A549 (cell line): ENCODE measurements at regions not wholly inside any gene's neighbourhood (a gene's known extent, or its start where the extent isn't known, plus 50 kb on each side); places are given as distances from the start of the nearest gene placed in this dataset.

Source experiments
- CEBPB ChIP-seq, 2 experiments: fragments of >200 bp in 1 of 2; sonication (Bioruptor Twin) in 1 of 2; formaldehyde crosslinking in 1 of 2; IDR thresholded peaks; 2 replicates each; pipeline ENCODE4 v1.6.1; 2012 to 2016
- GATA3 ChIP-seq: IDR thresholded peaks from 2 replicates; pipeline ENCODE4 v1.6.1; 2012; ENCODE audit warnings: borderline replicate concordance
- HDAC2 ChIP-seq: fragments of 200-600 bp; sonication (generic); IDR thresholded peaks from 2 replicates; pipeline ENCODE4 v1.6.1; 2016
- SMC3 ChIP-seq: fragments of >200 bp; sonication (Bioruptor Twin); formaldehyde crosslinking; IDR thresholded peaks from 3 replicates; pipeline ENCODE4 v1.6.1; 2018; ENCODE audit warnings: inconsistent platforms
- TF ChIP-seq, protein P1 (sequence below): fragments of >200 bp; sonication (Bioruptor Twin); formaldehyde crosslinking; IDR thresholded peaks from 3 replicates; pipeline ENCODE4 v1.5.1; 2016
- TF ChIP-seq, protein P2 (sequence below): IDR thresholded peaks from 2 replicates; pipeline ENCODE4 v1.6.1; 2012
- TF ChIP-seq, protein P3 (sequence below): fragments of 450-650 bp; IDR thresholded peaks from 2 replicates; pipeline ENCODE4 v1.6.1; 2014; ENCODE audit warnings: antibody characterized with exemption
- TF ChIP-seq, protein P4 (sequence below): fragments of 200-600 bp; sonication (generic); IDR thresholded peaks from 2 replicates; pipeline ENCODE4 v1.6.1; 2016; ENCODE audit warnings: antibody characterized with exemption, mild to moderate bottlenecking, moderate library complexity

DNA sequence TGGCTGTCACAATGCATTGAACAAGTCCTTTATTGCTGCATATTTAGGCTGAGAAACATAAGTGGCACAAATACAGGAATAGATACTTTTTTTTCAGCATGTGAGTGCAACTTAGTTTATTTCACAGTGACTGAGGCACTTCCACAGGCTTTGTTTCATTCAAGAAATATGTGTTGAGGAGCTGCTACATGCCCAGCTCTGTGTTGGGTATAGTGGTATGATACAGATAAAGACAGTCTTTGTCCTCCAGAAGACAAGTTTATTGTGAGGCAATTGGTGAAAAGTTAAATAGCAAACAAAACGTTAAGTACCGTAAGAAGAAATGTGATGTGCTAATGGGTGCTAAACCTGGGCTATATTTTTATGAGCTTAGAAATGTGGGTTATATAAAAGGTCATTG is 186.4 kb downstream of the SPRY1 start:
- TF ChIP-seq, protein P1, sequence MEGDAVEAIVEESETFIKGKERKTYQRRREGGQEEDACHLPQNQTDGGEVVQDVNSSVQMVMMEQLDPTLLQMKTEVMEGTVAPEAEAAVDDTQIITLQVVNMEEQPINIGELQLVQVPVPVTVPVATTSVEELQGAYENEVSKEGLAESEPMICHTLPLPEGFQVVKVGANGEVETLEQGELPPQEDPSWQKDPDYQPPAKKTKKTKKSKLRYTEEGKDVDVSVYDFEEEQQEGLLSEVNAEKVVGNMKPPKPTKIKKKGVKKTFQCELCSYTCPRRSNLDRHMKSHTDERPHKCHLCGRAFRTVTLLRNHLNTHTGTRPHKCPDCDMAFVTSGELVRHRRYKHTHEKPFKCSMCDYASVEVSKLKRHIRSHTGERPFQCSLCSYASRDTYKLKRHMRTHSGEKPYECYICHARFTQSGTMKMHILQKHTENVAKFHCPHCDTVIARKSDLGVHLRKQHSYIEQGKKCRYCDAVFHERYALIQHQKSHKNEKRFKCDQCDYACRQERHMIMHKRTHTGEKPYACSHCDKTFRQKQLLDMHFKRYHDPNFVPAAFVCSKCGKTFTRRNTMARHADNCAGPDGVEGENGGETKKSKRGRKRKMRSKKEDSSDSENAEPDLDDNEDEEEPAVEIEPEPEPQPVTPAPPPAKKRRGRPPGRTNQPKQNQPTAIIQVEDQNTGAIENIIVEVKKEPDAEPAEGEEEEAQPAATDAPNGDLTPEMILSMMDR = no peak
- TF ChIP-seq SMC3 = no peak
- TF ChIP-seq, protein P2, sequence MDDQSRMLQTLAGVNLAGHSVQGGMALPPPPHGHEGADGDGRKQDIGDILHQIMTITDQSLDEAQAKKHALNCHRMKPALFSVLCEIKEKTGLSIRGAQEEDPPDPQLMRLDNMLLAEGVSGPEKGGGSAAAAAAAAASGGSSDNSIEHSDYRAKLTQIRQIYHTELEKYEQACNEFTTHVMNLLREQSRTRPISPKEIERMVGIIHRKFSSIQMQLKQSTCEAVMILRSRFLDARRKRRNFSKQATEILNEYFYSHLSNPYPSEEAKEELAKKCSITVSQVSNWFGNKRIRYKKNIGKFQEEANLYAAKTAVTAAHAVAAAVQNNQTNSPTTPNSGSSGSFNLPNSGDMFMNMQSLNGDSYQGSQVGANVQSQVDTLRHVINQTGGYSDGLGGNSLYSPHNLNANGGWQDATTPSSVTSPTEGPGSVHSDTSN = no peak
- TF ChIP-seq HDAC2 = no peak
- no peak for TF ChIP-seq GATA3
- TF ChIP-seq, protein P3, sequence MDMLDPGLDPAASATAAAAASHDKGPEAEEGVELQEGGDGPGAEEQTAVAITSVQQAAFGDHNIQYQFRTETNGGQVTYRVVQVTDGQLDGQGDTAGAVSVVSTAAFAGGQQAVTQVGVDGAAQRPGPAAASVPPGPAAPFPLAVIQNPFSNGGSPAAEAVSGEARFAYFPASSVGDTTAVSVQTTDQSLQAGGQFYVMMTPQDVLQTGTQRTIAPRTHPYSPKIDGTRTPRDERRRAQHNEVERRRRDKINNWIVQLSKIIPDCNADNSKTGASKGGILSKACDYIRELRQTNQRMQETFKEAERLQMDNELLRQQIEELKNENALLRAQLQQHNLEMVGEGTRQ = no peak
- TF ChIP-seq, protein P4, sequence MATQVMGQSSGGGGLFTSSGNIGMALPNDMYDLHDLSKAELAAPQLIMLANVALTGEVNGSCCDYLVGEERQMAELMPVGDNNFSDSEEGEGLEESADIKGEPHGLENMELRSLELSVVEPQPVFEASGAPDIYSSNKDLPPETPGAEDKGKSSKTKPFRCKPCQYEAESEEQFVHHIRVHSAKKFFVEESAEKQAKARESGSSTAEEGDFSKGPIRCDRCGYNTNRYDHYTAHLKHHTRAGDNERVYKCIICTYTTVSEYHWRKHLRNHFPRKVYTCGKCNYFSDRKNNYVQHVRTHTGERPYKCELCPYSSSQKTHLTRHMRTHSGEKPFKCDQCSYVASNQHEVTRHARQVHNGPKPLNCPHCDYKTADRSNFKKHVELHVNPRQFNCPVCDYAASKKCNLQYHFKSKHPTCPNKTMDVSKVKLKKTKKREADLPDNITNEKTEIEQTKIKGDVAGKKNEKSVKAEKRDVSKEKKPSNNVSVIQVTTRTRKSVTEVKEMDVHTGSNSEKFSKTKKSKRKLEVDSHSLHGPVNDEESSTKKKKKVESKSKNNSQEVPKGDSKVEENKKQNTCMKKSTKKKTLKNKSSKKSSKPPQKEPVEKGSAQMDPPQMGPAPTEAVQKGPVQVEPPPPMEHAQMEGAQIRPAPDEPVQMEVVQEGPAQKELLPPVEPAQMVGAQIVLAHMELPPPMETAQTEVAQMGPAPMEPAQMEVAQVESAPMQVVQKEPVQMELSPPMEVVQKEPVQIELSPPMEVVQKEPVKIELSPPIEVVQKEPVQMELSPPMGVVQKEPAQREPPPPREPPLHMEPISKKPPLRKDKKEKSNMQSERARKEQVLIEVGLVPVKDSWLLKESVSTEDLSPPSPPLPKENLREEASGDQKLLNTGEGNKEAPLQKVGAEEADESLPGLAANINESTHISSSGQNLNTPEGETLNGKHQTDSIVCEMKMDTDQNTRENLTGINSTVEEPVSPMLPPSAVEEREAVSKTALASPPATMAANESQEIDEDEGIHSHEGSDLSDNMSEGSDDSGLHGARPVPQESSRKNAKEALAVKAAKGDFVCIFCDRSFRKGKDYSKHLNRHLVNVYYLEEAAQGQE = no peak
- TF ChIP-seq CEBPB (IDR thresholded peaks at IDR 0.05) = no peak
